BLaER1 treated with 17β-estradiol and CSF1 and Interleukin-3, amounts not matched to agents 10 nM and 100 nM (cell line): ENCODE measurements at regions not wholly inside any gene's neighbourhood (a gene's known extent, or its start where the extent isn't known, plus 50 kb on each side); places are given as distances from the start of the nearest gene placed in this dataset.

ENCODE experiments used
- H3K27ac ChIP-seq, 11 experiments: shearing (Covaris generic); formaldehyde crosslinking; 2 replicates each; pipeline ENCODE4 v1.8.1; 2022
- H3K27me3 ChIP-seq, 11 experiments: shearing (Covaris generic); formaldehyde crosslinking; 2 replicates each; pipeline ENCODE4 v1.8.1; 2022
- H3K36me3 ChIP-seq, 11 experiments: shearing (Covaris generic); formaldehyde crosslinking; 2 replicates each; pipeline ENCODE4 v1.8.1; 2022
- H3K4me1 ChIP-seq, 10 experiments: shearing (Covaris generic); formaldehyde crosslinking; 2 replicates each; pipeline ENCODE4 v1.8.1; 2022
- H3K4me2 ChIP-seq, 11 experiments: shearing (Covaris generic); formaldehyde crosslinking; 2 replicates each; pipeline ENCODE4 v1.8.1; 2022
- H3K4me3 ChIP-seq, 10 experiments: shearing (Covaris generic); formaldehyde crosslinking; 2 replicates each; pipeline ENCODE4 v1.8.1; 2022
- H3K9ac ChIP-seq, 11 experiments: shearing (Covaris generic); formaldehyde crosslinking; 2 replicates each; pipeline ENCODE4 v1.8.1; 2022
- H3K9me3 ChIP-seq, 11 experiments: shearing (Covaris generic); formaldehyde crosslinking; replicated peaks in 1 of 11; 2 replicates each; pipeline ENCODE4 v1.8.1; 2022
- H4K20me1 ChIP-seq, 11 experiments: shearing (Covaris generic); formaldehyde crosslinking; 2 replicates each; pipeline ENCODE4 v1.8.1; 2022
- Cebpa-rat ChIP-seq, 11 experiments: shearing (Covaris generic); IDR thresholded peaks; 2 replicates each; pipeline ENCODE4 v1.8.1; 2022

GRCh38 chr16:87227296-87227951 lies 89.8 kb downstream of the C16orf95 start:
- no peaks in the 10 kb centered on the region for H3K27me3 ChIP-seq
- no peaks in the 10 kb centered on the region for H3K4me1 ChIP-seq
- no peaks in the 10 kb centered on the region for H4K20me1 ChIP-seq
- no peak overlapping the region for H3K4me2 ChIP-seq
- no peak for TF ChIP-seq Cebpa-rat (IDR thresholded peaks at IDR 0.05)
- no peak overlapping the region for H3K9ac ChIP-seq
- H3K36me3 ChIP-seq = no peaks in the 10 kb centered on the region
- H3K4me3 ChIP-seq = no peak overlapping the region
- H3K9me3 ChIP-seq = peaks cover 0 to 6% (median 6%) of the 10 kb centered on the region in 11 experiments; a peak in 14 of 22 replicates
- no peak overlapping the region for H3K27ac ChIP-seq

GRCh38 chr16:87228363-87228762 lies 88.8 kb downstream of the C16orf95 start:
- H3K9ac ChIP-seq = no peak overlapping the region

GRCh38 chr16:87229230-87230188 lies 87.7 kb downstream of the C16orf95 start:
- H4K20me1 ChIP-seq = no peaks in the 10 kb centered on the region
- no peaks in the 10 kb centered on the region; a peak in 1 of 22 replicates for H3K27me3 ChIP-seq
- H3K4me2 ChIP-seq = no peak overlapping the region; a peak in 1 of 22 replicates
- TF ChIP-seq Cebpa-rat (IDR thresholded peaks at IDR 0.05) = no peak
- H3K4me1 ChIP-seq = peaks cover 0 to 14% (median 6%) of the 10 kb centered on the region in 10 experiments; a peak in 17 of 20 replicates
- peaks cover 0 to 11% (median 8%) of the 10 kb centered on the region in 11 experiments; a peak in 14 of 22 replicates for H3K9me3 ChIP-seq
- no peaks in the 10 kb centered on the region for H3K36me3 ChIP-seq
- no peak overlapping the region for H3K27ac ChIP-seq
- H3K9ac ChIP-seq = no peak overlapping the region
- H3K4me3 ChIP-seq = no peak overlapping the region

More at GRCh38 chr16:87228363-87228762, 88.8 kb downstream of the C16orf95 start:
- TF ChIP-seq Cebpa-rat (IDR thresholded peaks at IDR 0.05) = no peak
- Histone ChIP-seq H3K36me3 (no peaks in the 10 kb centered on the region), H3K9me3 (peaks cover 0 to 11% (median 8%) of the 10 kb centered on the region in 11 experiments; a peak in 14 of 22 replicates), H3K27me3 (no peaks in the 10 kb centered on the region), H3K4me3 (no peak overlapping the region), H4K20me1 (no peaks in the 10 kb centered on the region), H3K27ac (no peak overlapping the region), H3K4me1 (peaks cover 0 to 3% (median 0%) of the 10 kb centered on the region in 10 experiments; a peak in 2 of 20 replicates), H3K4me2 (no peak overlapping the region)

- no peaks in the 10 kb centered on the region; a peak in 1 of 22 replicates for H3K27me3 ChIP-seq
- H3K4me3 ChIP-seq = no peak overlapping the region
- peaks cover 9 to 25% (median 17%) of the 10 kb centered on the region in 10 experiments for H3K4me1 ChIP-seq
- H4K20me1 ChIP-seq = 0 out of 22 replicates have a peak, but pooled peaks cover 0 to under 1% (median 0%) of the 10 kb centered on the region in 11 experiments
- peaks cover 0 to 11% (median 8%) of the 10 kb centered on the region in 11 experiments; a peak in 14 of 22 replicates for H3K9me3 ChIP-seq
- H3K9ac ChIP-seq = no peak overlapping the region
- TF ChIP-seq Cebpa-rat (IDR thresholded peaks at IDR 0.05) = no peak
- H3K27ac ChIP-seq = no peak overlapping the region
- H3K36me3 ChIP-seq = no peaks in the 10 kb centered on the region
- no peak overlapping the region for H3K4me2 ChIP-seq
Measured at GRCh38 chr16:87230571-87230970, 86.6 kb downstream of the C16orf95 start.

- Histone ChIP-seq H3K4me3 (no peak overlapping the region), H3K4me1 (peaks cover 16 to 32% (median 24%) of the 10 kb centered on the region in 10 experiments), H3K27me3 (no peaks in the 10 kb centered on the region; a peak in 1 of 22 replicates), H3K9ac (no peak overlapping the region), H3K9me3 (peaks cover 0 to 11% (median 8%) of the 10 kb centered on the region in 11 experiments; a peak in 14 of 22 replicates), H3K4me2 (no peak overlapping the region), H3K27ac (no peak overlapping the region), H4K20me1 (peaks cover 0 to 7% (median 0%) of the 10 kb centered on the region in 11 experiments; a peak in 1 of 22 replicates), H3K36me3 (no peaks in the 10 kb centered on the region)
- TF ChIP-seq Cebpa-rat (IDR thresholded peaks at IDR 0.05) = no peak
Measured at GRCh38 chr16:87231295-87231694, 85.9 kb downstream of the C16orf95 start.

- no peak overlapping the region for H3K27ac ChIP-seq
- H3K36me3 ChIP-seq = no peaks in the 10 kb centered on the region
- no peak for TF ChIP-seq Cebpa-rat (IDR thresholded peaks at IDR 0.05)
- H3K4me3 ChIP-seq = no peak overlapping the region
- H4K20me1 ChIP-seq = peaks cover 0 to 14% (median 0%) of the 10 kb centered on the region in 11 experiments; a peak in 1 of 22 replicates
- peaks cover 22 to 38% (median 30%) of the 10 kb centered on the region in 10 experiments for H3K4me1 ChIP-seq
- peaks cover 0 to 11% (median 8%) of the 10 kb centered on the region in 11 experiments; a peak in 14 of 22 replicates for H3K9me3 ChIP-seq
- no peak overlapping the region for H3K9ac ChIP-seq
- peaks cover 0 to 6% (median 0%) of the 10 kb centered on the region in 11 experiments; a peak in 2 of 22 replicates for H3K27me3 ChIP-seq
- H3K4me2 ChIP-seq = no peak overlapping the region
Measured at GRCh38 chr16:87231911-87232310, 85.3 kb downstream of the C16orf95 start.

GRCh38 chr16:87233928-87234327 lies 83.3 kb downstream of the C16orf95 start:
- TF ChIP-seq Cebpa-rat (IDR thresholded peaks at IDR 0.05) = no peak
- Histone ChIP-seq H3K4me1 (peaks cover 39 to 58% (median 51%) of the 10 kb centered on the region in 10 experiments), H3K4me3 (no peak overlapping the region), H4K20me1 (peaks cover 0 to 14% (median 0%) of the 10 kb centered on the region in 11 experiments; a peak in 1 of 22 replicates), H3K27me3 (peaks cover 0 to 7% (median 0%) of the 10 kb centered on the region in 11 experiments; a peak in 2 of 22 replicates), H3K9me3 (peaks cover 0 to 11% (median 8%) of the 10 kb centered on the region in 11 experiments; a peak in 14 of 22 replicates), H3K36me3 (no peaks in the 10 kb centered on the region), H3K4me2 (peak overlapping the region in 8 of 11 experiments; percentile 87 to 98 (median 92); a peak in 14 of 22 replicates), H3K9ac (no peak overlapping the region), H3K27ac (no peak overlapping the region)

- H4K20me1 ChIP-seq = peaks cover 0 to 14% (median 0%) of the 10 kb centered on the region in 11 experiments; a peak in 1 of 22 replicates
- no peak overlapping the region for H3K9ac ChIP-seq
- peaks cover 0 to 11% (median 8%) of the 10 kb centered on the region in 11 experiments; a peak in 14 of 22 replicates for H3K9me3 ChIP-seq
- no peak overlapping the region for H3K4me3 ChIP-seq
- TF ChIP-seq Cebpa-rat (IDR thresholded peaks at IDR 0.05) = no peak
- H3K27ac ChIP-seq = peak overlapping the region in 2 of 11 experiments; percentile 44 to 53; a peak in 3 of 22 replicates
- H3K36me3 ChIP-seq = no peaks in the 10 kb centered on the region
- peak overlapping the region in 10 of 11 experiments; percentile 82 to 98 (median 92); a peak in 18 of 22 replicates for H3K4me2 ChIP-seq
- peaks cover 0 to 7% (median 0%) of the 10 kb centered on the region in 11 experiments; a peak in 2 of 22 replicates for H3K27me3 ChIP-seq
- H3K4me1 ChIP-seq = peaks cover 39 to 59% (median 51%) of the 10 kb centered on the region in 10 experiments
Measured at GRCh38 chr16:87234601-87235000, 82.6 kb downstream of the C16orf95 start.
